ENCODE measurements at regions not wholly inside any gene's neighbourhood (a gene's known extent, or its start where the extent isn't known, plus 50 kb on each side); places are given as distances from the start of the nearest gene placed in this dataset.

- intact Hi-C loops (cut with micrococcal nuclease), result no loop called here
- no peak overlapping the region for H2AFZ ChIP-seq (ENCODE audit: low read depth, low read length)
- H4K20me1 ChIP-seq (replicated peaks; ENCODE audit: control insufficient read depth, extremely low read depth, insufficient read depth, low read length), result no peaks in the 10 kb centered on the region
- H3K27me3 ChIP-seq (ENCODE audit: control insufficient read depth in 2 of 2, insufficient read depth in 2 of 2, low read length in 2 of 2), result no peaks in the 10 kb centered on the region
- no peaks in the 10 kb centered on the region for H3K36me3 ChIP-seq (ENCODE audit: control insufficient read depth in 2 of 2, extremely low read depth in 1 of 2, insufficient read depth in 2 of 2, low read length in 2 of 2)
- H3K4me2 ChIP-seq (ENCODE audit: insufficient read depth, low read length), result no peak overlapping the region
- H3K9ac ChIP-seq (replicated peaks; ENCODE audit: extremely low read depth, insufficient read depth, low read length), result no peak overlapping the region
- dilution Hi-C loops (cut with MboI; ENCODE audit: extremely low pct_ligation_motif_present, low sequenced_read_pairs), result no loop called here
- no peaks in the 10 kb centered on the region for H3K9me1 ChIP-seq (replicated peaks; ENCODE audit: control insufficient read depth, extremely low read depth, insufficient read depth, low read length)
- no peak overlapping the region for H3K4me3 ChIP-seq (replicated peaks in 1 of 3; ENCODE audit: insufficient read depth in 1 of 3, low read depth in 1 of 3, low read length in 3 of 3)
- no peaks in the 10 kb centered on the region for H3K79me2 ChIP-seq (ENCODE audit: control insufficient read depth, insufficient read depth, low read length)
- TF ChIP-seq JUN (IDR thresholded peaks at IDR 0.05; ENCODE audit: borderline replicate concordance, insufficient read depth, insufficient read length, low read depth) (no peak), GATA2 (IDR thresholded peaks at IDR 0.05; ENCODE audit: insufficient read depth, insufficient read length, low read depth, low read length) (no peak), FOS (IDR thresholded peaks at IDR 0.05; ENCODE audit: borderline replicate concordance, insufficient read depth, low read length) (no peak), MYC (IDR thresholded peaks at IDR 0.05; ENCODE audit: low read depth, low read length) (no peak), EZH2 (IDR thresholded peaks at IDR 0.05; ENCODE audit: borderline replicate concordance, low read depth, low read length, severe bottlenecking) (no peak), MAX (IDR thresholded peaks at IDR 0.05; ENCODE audit: insufficient read depth, insufficient read length) (no peak), POLR2A (IDR thresholded peaks at IDR 0.05; ENCODE audit: low read depth, low read length) (no peak), POLR2AphosphoS5 (IDR thresholded peaks at IDR 0.05; ENCODE audit: insufficient read depth, low read depth, low read length) (no peak), CTCF (IDR thresholded peaks at IDR 0.05; ENCODE audit: extremely low read depth in 1 of 2, insufficient read depth in 1 of 2, low read depth in 1 of 2, low read length in 2 of 2) (no peak)
- peaks cover 6% of the 10 kb centered on the region for H3K9me3 ChIP-seq (replicated peaks; ENCODE audit: control insufficient read depth, insufficient read depth, low read length)
- CTCF ChIA-PET, result no interaction called here
- FAIRE-seq, result no peak
- H3K4me1 ChIP-seq (ENCODE audit: control insufficient read depth, extremely low read depth, insufficient read depth, low read length), result no peaks in the 10 kb centered on the region
- BruUV-seq (replicated peaks), result no TSS peak
- DNase-seq (ENCODE audit: low read depth, low spot score), result no peak
- no peak overlapping the region for H3K27ac ChIP-seq (ENCODE audit: insufficient read depth, low read depth, low read length)
- POLR2A ChIA-PET, result no interaction called here
Observed at GRCh38 chr20:17010181-17010580, 216.7 kb upstream of the PCSK2 start.
